Erythroblast (primary cell): ENCODE measurements at regions not wholly inside any gene's neighbourhood (a gene's known extent, or its start where the extent isn't known, plus 50 kb on each side); places are given as distances from the start of the nearest gene placed in this dataset.
"Not testable (repeated sequence)": the region's sequence is repeated elsewhere in the genome, so short reads cannot be mapped to it uniquely, and the experiment has no call there.

Source experiments
- GATA1 ChIP-seq: IDR thresholded peaks from 2 replicates; pipeline ENCODE4 v1.6.1; 2011; ENCODE audit warnings: low read depth, mild to moderate bottlenecking, control low read depth, low read length, moderate library complexity
- POLR2A ChIP-seq: IDR thresholded peaks from 2 replicates; pipeline ENCODE4 v1.6.1; 2011; ENCODE audit warnings: mild to moderate bottlenecking, low read length

DNA sequence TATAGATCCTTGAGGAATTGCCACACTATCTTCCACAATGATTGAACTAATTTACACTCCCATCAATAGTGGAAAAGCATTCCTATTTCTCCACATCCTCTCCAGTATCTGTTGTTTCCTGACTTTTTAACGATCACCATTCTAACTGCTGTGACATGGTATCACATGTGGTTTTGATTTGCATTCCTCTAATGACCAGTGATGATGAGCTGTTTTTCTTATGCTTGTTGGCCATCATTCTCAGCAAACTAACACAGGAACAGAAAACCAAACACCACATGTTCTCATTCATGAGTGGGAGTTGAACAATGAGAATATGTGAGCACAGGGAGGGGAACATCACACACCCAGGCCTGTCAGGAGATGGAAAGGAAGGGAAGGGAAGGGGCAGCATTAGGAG lies 411.8 kb downstream of the BTG1 start:
- not testable (repeated sequence) for TF ChIP-seq POLR2A, GATA1
